OCI-LY1 (cell line): ENCODE measurements at regions not wholly inside any gene's neighbourhood (a gene's known extent, or its start where the extent isn't known, plus 50 kb on each side); places are given as distances from the start of the nearest gene placed in this dataset.

Experiments used
- EZH2 ChIP-seq: fragments of 200-600 bp; sonication (generic), shearing (Covaris generic); IDR thresholded peaks from 2 replicates; pipeline ENCODE4 v1.8.0; 2017; ENCODE audit warnings: borderline replicate concordance, mixed run types, mild to moderate bottlenecking, antibody characterized with exemption, low read length, moderate library complexity, mixed read lengths
- TF ChIP-seq, protein P1 (sequence below): fragments of 200-600 bp; sonication (generic), shearing (Covaris generic); IDR thresholded peaks from 2 replicates; pipeline ENCODE4 v1.5.1; 2017; ENCODE audit warnings: mild to moderate bottlenecking, antibody characterized with exemption, low read length, moderate library complexity, mixed read lengths

DNA sequence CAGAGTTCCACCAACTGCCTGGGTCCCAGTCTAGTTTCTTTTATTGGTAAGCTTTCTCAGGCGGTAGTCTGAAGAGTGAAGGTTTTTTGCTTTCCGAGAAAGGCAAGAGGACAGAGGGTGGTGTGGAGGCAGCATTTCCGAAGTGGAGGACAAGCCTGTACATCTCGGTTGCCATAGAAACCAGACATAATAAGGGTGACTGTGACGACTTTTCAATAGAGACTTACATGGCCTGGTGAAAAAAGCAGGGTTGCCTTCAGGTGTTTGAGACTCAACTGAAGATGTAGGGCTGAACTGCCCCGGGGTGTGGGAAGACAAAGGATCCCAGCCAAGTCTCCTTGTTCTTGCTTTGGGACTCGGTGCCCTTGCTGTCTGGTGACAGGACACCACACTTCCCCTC lies 53.6 kb upstream of the RAB40AL start:
- TF ChIP-seq, protein P1, sequence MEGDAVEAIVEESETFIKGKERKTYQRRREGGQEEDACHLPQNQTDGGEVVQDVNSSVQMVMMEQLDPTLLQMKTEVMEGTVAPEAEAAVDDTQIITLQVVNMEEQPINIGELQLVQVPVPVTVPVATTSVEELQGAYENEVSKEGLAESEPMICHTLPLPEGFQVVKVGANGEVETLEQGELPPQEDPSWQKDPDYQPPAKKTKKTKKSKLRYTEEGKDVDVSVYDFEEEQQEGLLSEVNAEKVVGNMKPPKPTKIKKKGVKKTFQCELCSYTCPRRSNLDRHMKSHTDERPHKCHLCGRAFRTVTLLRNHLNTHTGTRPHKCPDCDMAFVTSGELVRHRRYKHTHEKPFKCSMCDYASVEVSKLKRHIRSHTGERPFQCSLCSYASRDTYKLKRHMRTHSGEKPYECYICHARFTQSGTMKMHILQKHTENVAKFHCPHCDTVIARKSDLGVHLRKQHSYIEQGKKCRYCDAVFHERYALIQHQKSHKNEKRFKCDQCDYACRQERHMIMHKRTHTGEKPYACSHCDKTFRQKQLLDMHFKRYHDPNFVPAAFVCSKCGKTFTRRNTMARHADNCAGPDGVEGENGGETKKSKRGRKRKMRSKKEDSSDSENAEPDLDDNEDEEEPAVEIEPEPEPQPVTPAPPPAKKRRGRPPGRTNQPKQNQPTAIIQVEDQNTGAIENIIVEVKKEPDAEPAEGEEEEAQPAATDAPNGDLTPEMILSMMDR = no peak
- no peak for TF ChIP-seq EZH2
